Thoracic aorta (tissue), 2 donors: ENCODE measurements at regions not wholly inside any gene's neighbourhood (a gene's known extent, or its start where the extent isn't known, plus 50 kb on each side); places are given as distances from the start of the nearest gene placed in this dataset.
"Not testable (repeated sequence)": the region's sequence is repeated elsewhere in the genome, so short reads cannot be mapped to it uniquely, and the experiment has no call there.

Experiments used
- ATAC-seq: fragments of 150-250 bp; one replicate; pipeline ENCODE4 v1.8.0; 2017; ENCODE audit warnings: low read depth; ENCODE audit not compliant: insufficient number of reproducible peaks, low FRiP score
- DNase-seq: peaks from one replicate; pipeline ENCODE4 v3.0.0-alpha.2; 2020; ENCODE audit warnings: low spot score
- H3K27ac ChIP-seq, 2 donors: fragments of 200-600 bp; sonication (generic); 1 replicate in 1 of 2; 2 replicates in 1 of 2; pipeline ENCODE4 v1.5.1; 2016; ENCODE audit warnings: mild to moderate bottlenecking in 2 of 2, moderate library complexity in 2 of 2
- H3K27me3 ChIP-seq: fragments of 200-600 bp; sonication (generic); replicated peaks from 2 replicates; pipeline ENCODE4 v1.6.0; 2016; ENCODE audit warnings: mild to moderate bottlenecking; ENCODE audit not compliant: insufficient read depth
- H3K36me3 ChIP-seq: fragments of 200-600 bp; sonication (generic); one replicate; pipeline ENCODE4 v1.5.1; 2016
- H3K4me1 ChIP-seq, 2 donors: fragments of 200-600 bp; sonication (generic); 1 replicate in 1 of 2; 2 replicates in 1 of 2; pipeline versions ENCODE4 v1.5.1 to v1.6.0; 2016; ENCODE audit warnings: low read depth in 2 of 2, mild to moderate bottlenecking in 1 of 2; ENCODE audit not compliant: control insufficient read depth in 1 of 2
- H3K4me3 ChIP-seq: fragments of 200-600 bp; sonication (generic); 2 replicates; pipeline ENCODE4 v1.5.1; 2016; ENCODE audit warnings: mild to moderate bottlenecking
- H3K9me3 ChIP-seq: fragments of 200-600 bp; sonication (generic); 2 replicates; pipeline ENCODE4 v1.5.1; 2016
- CTCF ChIP-seq: fragments of 200-600 bp; sonication (generic); IDR thresholded peaks from one replicate; pipeline ENCODE4 v1.5.1; 2019; ENCODE audit warnings: antibody characterized with exemption

- Histone ChIP-seq H3K36me3 (no peaks in the 10 kb centered on the region), H3K9me3 (no peaks in the 10 kb centered on the region), H3K27ac (no peak overlapping the region), H3K27me3 (no peaks in the 10 kb centered on the region), H3K4me1 (no peaks in the 10 kb centered on the region), H3K4me3 (no peak overlapping the region)
- DNase-seq (no peak), ATAC-seq (no peak)
- TF ChIP-seq CTCF = no peak
These were observed 211.7 kb downstream of the COX18 start for GRCh38 chr4:72857787-72858186.

- H3K4me3 ChIP-seq = no peak overlapping the region
- DNase-seq = no peak
- ATAC-seq = no peak
- no peaks in the 10 kb centered on the region for H3K27me3 ChIP-seq
- no peak for TF ChIP-seq CTCF
- H3K27ac ChIP-seq = no peak overlapping the region
- H3K36me3 ChIP-seq = no peaks in the 10 kb centered on the region
- no peaks in the 10 kb centered on the region for H3K4me1 ChIP-seq
- H3K9me3 ChIP-seq = no peaks in the 10 kb centered on the region
These were observed 212.3 kb downstream of the COX18 start for GRCh38 chr4:72857216-72857615.

- Histone ChIP-seq H3K27ac (no peak overlapping the region), H3K36me3 (no peaks in the 10 kb centered on the region), H3K27me3 (no peaks in the 10 kb centered on the region), H3K4me3 (no peak overlapping the region), H3K4me1 (peaks cover 3 to 16% of the 10 kb centered on the region in 2 donors), H3K9me3 (no peaks in the 10 kb centered on the region)
- no peak for TF ChIP-seq CTCF
- ATAC-seq (no peak), DNase-seq (no peak)
These were observed 223.0 kb downstream of the COX18 start for GRCh38 chr4:72846280-72847111.

- no peak for DNase-seq
- H3K4me3 ChIP-seq = no peak overlapping the region
These were observed 226.1 kb downstream of the COX18 start for GRCh38 chr4:72843466-72843865.

GRCh38 chr4:72842323-72842722 is 227.2 kb downstream of the COX18 start:
- no peak overlapping the region for H3K27ac ChIP-seq
- DNase-seq (no peak), ATAC-seq (no peak)

More at GRCh38 chr4:72843466-72843865, 226.1 kb downstream of the COX18 start:
- Histone ChIP-seq H3K27ac (no peak overlapping the region), H3K27me3 (no peaks in the 10 kb centered on the region), H3K36me3 (no peaks in the 10 kb centered on the region), H3K9me3 (no peaks in the 10 kb centered on the region), H3K4me1 (peaks cover 3 to 16% of the 10 kb centered on the region in 2 donors)
- ATAC-seq = no peak
- TF ChIP-seq CTCF = no peak

GRCh38 chr4:72840166-72840565 is 229.3 kb downstream of the COX18 start:
- H3K4me1 ChIP-seq = peaks cover 3 to 16% of the 10 kb centered on the region in 2 donors
- not testable (repeated sequence) for H3K4me3 ChIP-seq, DNase-seq, ATAC-seq, H3K27ac ChIP-seq, H3K36me3 ChIP-seq, H3K9me3 ChIP-seq, H3K27me3 ChIP-seq

More at GRCh38 chr4:72842323-72842722, 227.2 kb downstream of the COX18 start:
- Histone ChIP-seq H3K27me3 (no peaks in the 10 kb centered on the region), H3K4me1 (peaks cover 3 to 16% of the 10 kb centered on the region in 2 donors), H3K4me3 (no peak overlapping the region), H3K9me3 (no peaks in the 10 kb centered on the region), H3K36me3 (no peaks in the 10 kb centered on the region)
- no peak for TF ChIP-seq CTCF
